ENCODE measurements at regions not wholly inside any gene's neighbourhood (a gene's known extent, or its start where the extent isn't known, plus 50 kb on each side); places are given as distances from the start of the nearest gene placed in this dataset.

DNA sequence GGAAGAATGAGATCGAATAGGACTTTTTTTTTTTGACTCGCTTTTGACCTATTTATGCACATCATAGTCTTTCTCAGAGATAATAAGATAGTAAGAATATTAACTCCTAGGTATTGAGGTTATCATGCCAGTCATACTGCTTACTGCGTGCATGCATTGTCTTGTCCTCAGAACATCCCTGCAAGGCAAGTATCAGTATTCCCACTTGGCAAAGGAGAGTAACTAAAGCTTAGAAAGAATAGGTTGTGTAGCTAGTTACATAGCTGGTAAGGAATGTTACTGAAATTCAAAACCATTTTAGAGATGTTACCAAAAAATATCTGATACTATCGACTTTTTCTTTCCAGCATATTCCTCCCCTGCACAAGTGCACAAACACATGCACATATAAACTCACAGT, 296.1 kb upstream of the CLINT1 start:
- no peaks in the 10 kb centered on the region for H3K27me3 ChIP-seq (ENCODE audit: low read length)
- H3K9ac ChIP-seq (ENCODE audit: low read length), result no peak overlapping the region
- no peak overlapping the region for H2AFZ ChIP-seq (ENCODE audit: low read depth, low read length, severe bottlenecking)
- H3K36me3 ChIP-seq (ENCODE audit: low read length), result no peaks in the 10 kb centered on the region
- no peaks in the 10 kb centered on the region for H4K20me1 ChIP-seq (ENCODE audit: low read depth, low read length)
- no peaks in the 10 kb centered on the region for H3K79me2 ChIP-seq (ENCODE audit: insufficient read depth, low read length)
- no peaks in the 10 kb centered on the region for H3K9me3 ChIP-seq (ENCODE audit: insufficient read depth, low read length)
- TF ChIP-seq CTCF (IDR thresholded peaks at IDR 0.05; ENCODE audit: insufficient read depth, low read length, poor library complexity, severe bottlenecking) (no peak), EZH2phosphoT487 (conservative IDR thresholded peaks at IDR 0.05; ENCODE audit: low read length) (no peak)
- H3F3A ChIP-seq (ENCODE audit: insufficient read depth), result no peaks in the 10 kb centered on the region
- H3K27ac ChIP-seq (ENCODE audit: low read depth, low read length), result no peak overlapping the region
- H3K4me3 ChIP-seq (ENCODE audit: insufficient read depth, low read length, poor library complexity, severe bottlenecking), result no peak overlapping the region
- no peaks in the 10 kb centered on the region for H3K9me2 ChIP-seq (replicated peaks; ENCODE audit: insufficient read depth, low read length)
- no peak overlapping the region for H3K4me2 ChIP-seq (ENCODE audit: low read depth, low read length, poor library complexity, severe bottlenecking)

DNA sequence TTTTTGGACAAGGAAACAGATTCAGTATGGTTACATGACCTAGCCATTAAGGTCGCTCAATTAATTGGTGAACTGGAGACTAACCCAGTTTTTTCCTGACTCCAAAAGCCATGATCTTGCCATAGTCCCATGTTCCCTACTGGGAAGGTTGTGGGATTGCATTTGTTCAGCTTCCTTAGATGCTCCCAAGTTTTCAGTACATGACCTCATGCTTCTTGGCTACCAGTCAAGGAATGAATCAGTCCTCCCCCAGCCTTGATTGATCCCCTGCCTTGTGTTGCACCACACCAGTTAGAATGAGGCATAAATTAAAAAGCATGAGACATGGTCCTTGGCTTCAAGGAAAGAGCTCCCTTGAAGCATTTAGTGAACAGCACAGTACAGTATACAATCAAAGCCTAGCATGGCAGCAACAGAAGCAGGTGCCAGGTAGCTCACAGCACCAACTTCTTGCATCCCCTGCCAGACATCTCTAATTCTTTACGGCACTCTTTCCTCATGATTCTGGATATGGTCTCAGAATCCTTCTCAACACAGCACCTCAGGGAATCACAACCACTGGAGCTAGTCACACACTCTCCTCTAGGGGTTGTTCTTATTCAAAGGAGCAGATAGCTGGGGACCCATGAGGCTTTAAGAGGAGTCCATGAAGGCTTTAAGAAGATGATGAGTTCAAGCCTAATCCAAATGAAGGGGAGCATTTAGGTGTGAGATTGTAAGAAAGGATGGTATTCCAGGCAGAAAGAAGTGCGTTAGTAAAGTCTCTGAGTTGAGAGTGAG, 295.5 kb upstream of the CLINT1 start:
- no peaks in the 10 kb centered on the region for H3F3A ChIP-seq (ENCODE audit: insufficient read depth)
- TF ChIP-seq EZH2phosphoT487 (conservative IDR thresholded peaks at IDR 0.05; ENCODE audit: low read length) (no peak), CTCF (IDR thresholded peaks at IDR 0.05; ENCODE audit: insufficient read depth, low read length, poor library complexity, severe bottlenecking) (no peak)
- no peak overlapping the region for H3K4me3 ChIP-seq (ENCODE audit: insufficient read depth, low read length, poor library complexity, severe bottlenecking)
- H3K9me2 ChIP-seq (replicated peaks; ENCODE audit: insufficient read depth, low read length), result no peaks in the 10 kb centered on the region
- H3K27me3 ChIP-seq (ENCODE audit: low read length), result no peaks in the 10 kb centered on the region
- no peak overlapping the region for H3K27ac ChIP-seq (ENCODE audit: low read depth, low read length)
- H4K20me1 ChIP-seq (ENCODE audit: low read depth, low read length), result no peaks in the 10 kb centered on the region
- H3K4me2 ChIP-seq (ENCODE audit: low read depth, low read length, poor library complexity, severe bottlenecking), result no peak overlapping the region
- H2AFZ ChIP-seq (ENCODE audit: low read depth, low read length, severe bottlenecking), result no peak overlapping the region
- no peaks in the 10 kb centered on the region for H3K36me3 ChIP-seq (ENCODE audit: low read length)
- H3K9me3 ChIP-seq (ENCODE audit: insufficient read depth, low read length), result no peaks in the 10 kb centered on the region
- H3K79me2 ChIP-seq (ENCODE audit: insufficient read depth, low read length), result no peaks in the 10 kb centered on the region
- no peak overlapping the region for H3K9ac ChIP-seq (ENCODE audit: low read length)

DNA sequence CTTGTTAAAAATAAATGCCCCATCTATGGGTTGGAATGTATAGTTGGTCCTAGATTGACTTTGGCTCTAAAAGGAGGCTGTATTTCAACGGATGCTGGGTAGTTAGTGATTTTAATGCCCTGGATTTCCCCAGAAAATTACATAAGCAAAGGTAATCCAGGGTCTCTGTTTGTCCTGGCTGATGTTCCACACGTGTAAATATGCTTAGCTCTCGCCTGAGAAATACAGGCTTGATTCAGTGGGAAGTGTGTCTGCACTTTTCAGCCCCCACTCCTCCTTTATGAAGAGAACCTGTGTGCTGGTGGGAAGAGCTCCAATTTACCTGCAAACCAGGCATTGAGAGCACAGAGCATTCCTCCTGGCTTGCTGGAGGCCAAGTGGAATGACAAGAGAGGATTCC, 294.6 kb upstream of the CLINT1 start:
- H3K9me2 ChIP-seq (replicated peaks; ENCODE audit: insufficient read depth, low read length), result no peaks in the 10 kb centered on the region
- H3K79me2 ChIP-seq (ENCODE audit: insufficient read depth, low read length), result no peaks in the 10 kb centered on the region
- H3K9ac ChIP-seq (ENCODE audit: low read length), result no peak overlapping the region
- no peaks in the 10 kb centered on the region for H3F3A ChIP-seq (ENCODE audit: insufficient read depth)
- no peaks in the 10 kb centered on the region for H3K9me3 ChIP-seq (ENCODE audit: insufficient read depth, low read length)
- H3K4me3 ChIP-seq (ENCODE audit: insufficient read depth, low read length, poor library complexity, severe bottlenecking), result no peak overlapping the region
- H4K20me1 ChIP-seq (ENCODE audit: low read depth, low read length), result no peaks in the 10 kb centered on the region
- H3K27ac ChIP-seq (ENCODE audit: low read depth, low read length), result no peak overlapping the region
- no peak overlapping the region for H2AFZ ChIP-seq (ENCODE audit: low read depth, low read length, severe bottlenecking)
- H3K36me3 ChIP-seq (ENCODE audit: low read length), result no peaks in the 10 kb centered on the region
- H3K27me3 ChIP-seq (ENCODE audit: low read length), result no peaks in the 10 kb centered on the region
- TF ChIP-seq CTCF (IDR thresholded peaks at IDR 0.05; ENCODE audit: insufficient read depth, low read length, poor library complexity, severe bottlenecking) (no peak), EZH2phosphoT487 (conservative IDR thresholded peaks at IDR 0.05; ENCODE audit: low read length) (no peak)
- H3K4me2 ChIP-seq (ENCODE audit: low read depth, low read length, poor library complexity, severe bottlenecking), result no peak overlapping the region

Data from SU-DHL-6 (cell line).